NCI-H345 treated with DMSO at 0.1 percent for 48 hours (cell line): ENCODE measurements at regions not wholly inside any gene's neighbourhood (a gene's known extent, or its start where the extent isn't known, plus 50 kb on each side); places are given as distances from the start of the nearest gene placed in this dataset.
"Not testable (repeated sequence)": the region's sequence is repeated elsewhere in the genome, so short reads cannot be mapped to it uniquely, and the experiment has no call there.

Experiments used
- DNase-seq: peaks from one replicate; lab custom pipeline; 2025; ENCODE audit not compliant: unreplicated experiment; lab: John Stamatoyannopoulos, UW

GRCh38 chr17:62206550-62206949 is 141.5 kb upstream of the MED13 start:
- DNase-seq: no peak

- DNase-seq: not testable (repeated sequence)
Observed at GRCh38 chr17:62197156-62197555, 132.1 kb upstream of the MED13 start.

GRCh38 chr17:62196587-62196986 is 131.5 kb upstream of the MED13 start:
- DNase-seq: not testable (repeated sequence)

GRCh38 chr17:62194401-62194800 is 129.3 kb upstream of the MED13 start:
- DNase-seq: no peak

- no peak for DNase-seq
Observed at GRCh38 chr17:62193249-62193648, 128.2 kb upstream of the MED13 start.

- DNase-seq: no peak
Observed at GRCh38 chr17:62191390-62192361, 126.6 kb upstream of the MED13 start.

- DNase-seq: no peak
Observed at GRCh38 chr17:62189377-62189776, 124.3 kb upstream of the MED13 start.

- no peak for DNase-seq
Observed at GRCh38 chr17:62188713-62189112, 123.6 kb upstream of the MED13 start.

GRCh38 chr17:62187681-62188080 is 122.6 kb upstream of the MED13 start:
- no peak for DNase-seq

- no peak for DNase-seq
Observed at GRCh38 chr17:62186841-62187240, 121.8 kb upstream of the MED13 start.

GRCh38 chr17:62180772-62181171 is 115.7 kb upstream of the MED13 start:
- no peak for DNase-seq

- DNase-seq: no peak
Observed at GRCh38 chr17:62179525-62180161, 114.6 kb upstream of the MED13 start.

- DNase-seq: no peak
Observed at GRCh38 chr17:62178579-62178978, 113.5 kb upstream of the MED13 start.

- no peak for DNase-seq
Observed at GRCh38 chr17:62172492-62173291, 107.6 kb upstream of the MED13 start.

- no peak for DNase-seq
Observed at GRCh38 chr17:62167076-62167475, 102.0 kb upstream of the MED13 start.

- DNase-seq: no peak
Observed at GRCh38 chr17:62164747-62165722, 100.0 kb upstream of the MED13 start.

GRCh38 chr17:62163847-62164246 is 98.8 kb upstream of the MED13 start:
- no peak for DNase-seq

GRCh38 chr17:62162898-62163297 is 97.8 kb upstream of the MED13 start:
- no peak for DNase-seq

GRCh38 chr17:62161405-62162148 is 96.5 kb upstream of the MED13 start:
- DNase-seq: no peak

- no peak for DNase-seq
Observed at GRCh38 chr17:62160816-62161215, 95.7 kb upstream of the MED13 start.
